ENCODE measurements at regions not wholly inside any gene's neighbourhood (a gene's known extent, or its start where the extent isn't known, plus 50 kb on each side); places are given as distances from the start of the nearest gene placed in this dataset.

GRCh38 chr11:104783241-104783640 lies 115.0 kb downstream of the CASP12 start:
- no peaks in the 10 kb centered on the region for H3K36me3 ChIP-seq (ENCODE audit: control insufficient read depth, insufficient read depth, low read length)
- FAIRE-seq (no peak), DNase-seq (ENCODE audit: extremely low read depth in 1 of 4, low spot score in 3 of 4) (no peak), ATAC-seq (no peak)
- H3K4me3 ChIP-seq: no peak overlapping the region
- 5% methylated on average over 2 of the region's 2 CpGs for WGBS (ENCODE audit: insufficient coverage, low coverage, missing lambda C conversion rate)
- in situ Hi-C loops (cut with MboI) (no loop called here), intact Hi-C loops (cut with micrococcal nuclease) (no loop called here)
- no peaks in the 10 kb centered on the region for H4K20me1 ChIP-seq (replicated peaks; ENCODE audit: control insufficient read depth, insufficient read depth, low read length)
- no peaks in the 10 kb centered on the region for H3K79me2 ChIP-seq (ENCODE audit: control insufficient read depth, insufficient read depth, low read length)
- BruUV-seq (replicated peaks): no TSS peak
- H3K27me3 ChIP-seq (ENCODE audit: control insufficient read depth in 2 of 2, insufficient read depth in 2 of 2, low read length in 2 of 2): no peaks in the 10 kb centered on the region
- H3K27ac ChIP-seq (ENCODE audit: extremely low read depth, low read depth, low read length): no peak overlapping the region
- no peak overlapping the region for H3K4me2 ChIP-seq (ENCODE audit: insufficient read depth, low read length)
- POLR2A ChIA-PET: no interaction called here
- H3K9ac ChIP-seq (ENCODE audit: insufficient read depth in 1 of 2, low read depth in 2 of 2, low read length in 2 of 2): no peak overlapping the region
- no peak overlapping the region for H2AFZ ChIP-seq (ENCODE audit: low read depth, low read length)
- CTCF ChIA-PET (ENCODE audit: low intra/inter-chr PET ratio): no interaction called here
- TF ChIP-seq MYC (IDR thresholded peaks at IDR 0.05; ENCODE audit: low read depth, low read length) (no peak), MYC (CRISPR knock-in tag; IDR thresholded peaks at IDR 0.05; ENCODE audit: borderline replicate concordance, low read depth) (no peak), ASH1L (IDR thresholded peaks at IDR 0.05; ENCODE audit: borderline replicate concordance, low read depth, partially characterized antibody) (no peak), GABPB2 (CRISPR knock-in tag; conservative IDR thresholded peaks at IDR 0.05) (no peak), HDAC8 (tag; IDR thresholded peaks at IDR 0.05) (no peak)
- H3K9me3 ChIP-seq (replicated peaks; ENCODE audit: control insufficient read depth, insufficient read depth, low read depth, low read length): no peaks in the 10 kb centered on the region
- no peaks in the 10 kb centered on the region for H3K9me1 ChIP-seq (ENCODE audit: control insufficient read depth, insufficient read depth, low read length)
- H3K4me1 ChIP-seq (replicated peaks in 1 of 2; ENCODE audit: control insufficient read depth in 2 of 2, insufficient read depth in 2 of 2, low read length in 2 of 2): no peaks in the 10 kb centered on the region

- Histone ChIP-seq H3K27me3 (ENCODE audit: control insufficient read depth in 2 of 2, insufficient read depth in 2 of 2, low read length in 2 of 2) (no peaks in the 10 kb centered on the region), H3K9ac (ENCODE audit: insufficient read depth in 1 of 2, low read depth in 2 of 2, low read length in 2 of 2) (no peak overlapping the region), H3K27ac (ENCODE audit: extremely low read depth, low read depth, low read length) (no peak overlapping the region), H3K9me1 (ENCODE audit: control insufficient read depth, insufficient read depth, low read length) (no peaks in the 10 kb centered on the region), H3K4me2 (ENCODE audit: insufficient read depth, low read length) (no peak overlapping the region), H3K9me3 (replicated peaks; ENCODE audit: control insufficient read depth, insufficient read depth, low read depth, low read length) (no peaks in the 10 kb centered on the region), H3K4me3 (no peak overlapping the region), H3K79me2 (ENCODE audit: control insufficient read depth, insufficient read depth, low read length) (no peaks in the 10 kb centered on the region), H4K20me1 (replicated peaks; ENCODE audit: control insufficient read depth, insufficient read depth, low read length) (no peaks in the 10 kb centered on the region), H3K36me3 (ENCODE audit: control insufficient read depth, insufficient read depth, low read length) (no peaks in the 10 kb centered on the region), H3K4me1 (replicated peaks in 1 of 2; ENCODE audit: control insufficient read depth in 2 of 2, insufficient read depth in 2 of 2, low read length in 2 of 2) (no peaks in the 10 kb centered on the region), H2AFZ (ENCODE audit: low read depth, low read length) (no peak overlapping the region)
- in situ Hi-C loops (cut with MboI) (no loop called here), intact Hi-C loops (cut with micrococcal nuclease) (no loop called here)
- no peak for FAIRE-seq
- TF ChIP-seq TCF7L2 (IDR thresholded peaks at IDR 0.05; ENCODE audit: low read depth, low read length) (no peak), GABPB1 (CRISPR knock-in tag; IDR thresholded peaks at IDR 0.05) (no peak), CBX2 (IDR thresholded peaks at IDR 0.05; ENCODE audit: insufficient read depth, low read length, poor library complexity, severe bottlenecking) (no peak), PHTF2 (CRISPR knock-in tag; IDR thresholded peaks at IDR 0.05) (no peak), GTF2A2 (tag; IDR thresholded peaks at IDR 0.05) (no peak), ZNF311 (CRISPR knock-in tag; IDR thresholded peaks at IDR 0.05) (no peak), ZNF12 (CRISPR knock-in tag; IDR thresholded peaks at IDR 0.05) (no peak), SFPQ (IDR thresholded peaks at IDR 0.05; ENCODE audit: low read depth, low read length) (no peak), DLX4 (CRISPR knock-in tag; IDR thresholded peaks at IDR 0.05) (no peak)
- no peak for ATAC-seq
- POLR2A ChIA-PET: no interaction called here
- no peak for DNase-seq (ENCODE audit: extremely low read depth in 1 of 4, low spot score in 3 of 4)
- CTCF ChIA-PET (ENCODE audit: low intra/inter-chr PET ratio): no interaction called here
- no TSS peak for BruUV-seq (replicated peaks)
- 0% methylated on average over 1 of the region's 1 CpG for WGBS (ENCODE audit: insufficient coverage, low coverage, missing lambda C conversion rate)
Observed at GRCh38 chr11:104782377-104782754, 115.9 kb downstream of the CASP12 start.

Measured in K562 (cell line).